Anterior cingulate cortex (tissue), 58 donors: ENCODE measurements at regions not wholly inside any gene's neighbourhood (a gene's known extent, or its start where the extent isn't known, plus 50 kb on each side); places are given as distances from the start of the nearest gene placed in this dataset.
"Not testable (repeated sequence)": the region's sequence is repeated elsewhere in the genome, so short reads cannot be mapped to it uniquely, and the experiment has no call there.

Experiments
- DNase-seq, 58 donors: peaks; one replicate each; lab custom pipeline; 2025; lab: John Stamatoyannopoulos, UW

DNA sequence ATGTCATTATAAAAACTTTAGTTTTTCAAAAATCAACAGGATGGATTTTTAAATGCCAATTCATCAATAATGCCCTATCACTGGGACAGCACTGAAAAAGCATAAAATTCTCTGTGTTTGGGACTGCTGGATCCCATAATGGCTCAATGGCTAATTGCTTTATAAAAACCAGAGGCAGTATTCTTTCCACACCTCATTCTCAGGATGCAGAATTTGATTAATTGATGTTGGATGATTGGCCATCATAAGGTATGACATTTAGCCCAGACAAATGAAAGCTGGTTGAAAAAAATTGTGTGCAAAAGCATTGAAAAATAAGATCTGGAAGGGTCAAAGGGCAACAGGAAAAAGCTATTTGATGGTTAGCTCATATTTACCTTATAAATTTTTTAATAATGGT is 362.2 kb upstream of the SNX7 start:
- DNase-seq = no peak

GRCh38 chr1:98298319-98298718 is 363.2 kb upstream of the SNX7 start:
- no peak for DNase-seq

DNA sequence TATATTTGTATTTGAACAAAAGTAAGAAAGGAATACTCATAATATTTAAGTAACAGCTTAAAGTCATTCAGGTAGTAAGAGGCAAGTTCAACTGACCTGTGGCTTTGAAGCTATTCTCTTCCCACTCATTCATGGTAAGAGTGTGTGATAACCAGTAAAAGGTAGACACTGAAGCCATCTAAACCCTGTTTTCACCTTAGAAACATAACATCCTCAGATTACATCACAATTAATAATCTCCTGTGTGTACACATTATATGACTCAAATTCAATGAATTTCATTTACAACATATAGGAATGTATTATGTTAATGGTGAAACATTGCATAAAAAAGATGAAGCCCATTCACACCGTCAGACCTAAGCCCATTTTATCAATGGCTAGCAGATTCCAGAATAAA is 364.8 kb upstream of the SNX7 start:
- no peak for DNase-seq

GRCh38 chr1:98294127-98294526 is 367.4 kb upstream of the SNX7 start:
- DNase-seq = no peak

- DNase-seq = no peak
Observed at GRCh38 chr1:98292994-98293393, 368.5 kb upstream of the SNX7 start.

DNA sequence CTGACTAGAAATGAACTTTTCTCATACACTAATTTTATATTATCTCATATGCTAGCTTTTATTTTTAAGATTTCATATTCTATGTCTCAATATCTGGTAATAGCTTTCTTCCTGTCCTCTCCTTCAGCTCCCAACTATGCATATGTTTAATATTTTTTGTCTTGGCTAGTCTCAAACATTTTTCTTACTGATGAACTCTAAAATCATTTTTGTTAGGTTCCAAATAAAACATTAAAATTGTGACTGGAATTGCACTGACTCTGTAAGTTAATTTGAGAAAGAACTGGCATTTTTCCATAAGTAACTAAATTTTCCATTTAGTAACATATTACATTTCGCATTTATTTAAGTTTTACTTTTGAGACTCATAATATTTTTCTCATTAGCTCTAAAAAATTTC is 368.5 kb upstream of the DPYD start:
- no peak for DNase-seq

DNA sequence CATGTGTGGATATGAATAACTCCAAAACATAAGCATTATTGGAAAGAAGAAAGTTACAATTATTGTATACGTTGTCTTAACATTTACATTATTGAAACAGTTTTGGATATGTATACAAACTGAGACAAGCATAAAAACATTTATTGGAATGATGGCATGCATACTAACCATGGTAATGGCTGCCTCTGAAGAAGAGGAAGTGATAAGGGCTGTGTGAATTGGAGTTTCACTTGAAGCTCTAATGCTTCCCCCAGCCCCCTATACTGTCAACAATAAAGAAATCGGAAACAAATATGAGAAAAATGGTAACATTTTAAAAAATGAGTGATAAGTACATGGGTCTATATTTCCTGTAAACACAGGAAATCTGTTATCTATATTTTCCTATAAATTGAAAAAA is 367.7 kb upstream of the DPYD start:
- no peak for DNase-seq

- DNase-seq = no peak
Observed at GRCh38 chr1:98287626-98288025, 366.8 kb upstream of the DPYD start.

- no peak for DNase-seq
Observed at GRCh38 chr1:98286656-98287055, 365.8 kb upstream of the DPYD start.

DNA sequence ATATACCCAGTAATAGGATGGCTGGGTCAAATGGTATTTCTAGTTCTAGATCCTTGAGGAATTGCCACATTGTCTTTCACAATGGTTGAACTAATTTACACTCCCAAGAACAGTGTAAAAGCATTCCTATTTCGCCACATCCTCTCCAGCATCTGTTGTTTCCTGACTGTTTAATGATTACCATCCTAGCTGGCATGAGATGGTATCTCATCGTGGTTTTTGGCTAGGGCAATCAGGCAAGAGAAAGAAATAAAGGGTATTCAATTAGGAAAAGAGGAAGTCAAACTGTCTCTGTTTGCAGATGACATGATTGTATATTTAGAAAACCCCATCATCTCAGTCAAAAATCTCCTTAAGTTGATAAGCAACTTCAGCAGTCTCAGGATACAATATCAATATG is 364.5 kb upstream of the DPYD start:
- DNase-seq = not testable (repeated sequence)

GRCh38 chr1:98280049-98280448 is 359.2 kb upstream of the DPYD start:
- DNase-seq = no peak

- DNase-seq = no peak
Observed at GRCh38 chr1:98278055-98278454, 357.2 kb upstream of the DPYD start.

GRCh38 chr1:98277118-98277517 is 356.3 kb upstream of the DPYD start:
- no peak for DNase-seq

DNA sequence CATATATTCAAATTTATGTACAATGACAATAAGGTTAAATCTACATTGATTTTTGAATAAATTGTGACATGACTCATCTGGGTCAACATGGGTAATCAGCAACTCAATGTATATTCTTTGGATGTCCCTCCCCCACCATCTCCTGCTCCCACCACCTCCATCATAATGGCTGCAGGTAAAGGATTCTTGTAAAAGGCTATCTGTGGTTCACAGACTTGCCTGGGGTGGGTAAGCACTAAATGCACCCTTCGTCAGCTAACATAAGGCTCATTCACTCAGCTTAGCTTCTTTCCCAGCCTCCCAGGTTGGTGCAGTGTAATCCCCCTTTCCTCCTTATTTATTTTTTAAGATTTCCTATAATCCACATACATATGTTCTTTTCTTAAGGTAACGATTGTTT is 355.7 kb upstream of the DPYD start:
- no peak for DNase-seq

- no peak for DNase-seq
Observed at GRCh38 chr1:98268316-98268715, 347.5 kb upstream of the DPYD start.

DNA sequence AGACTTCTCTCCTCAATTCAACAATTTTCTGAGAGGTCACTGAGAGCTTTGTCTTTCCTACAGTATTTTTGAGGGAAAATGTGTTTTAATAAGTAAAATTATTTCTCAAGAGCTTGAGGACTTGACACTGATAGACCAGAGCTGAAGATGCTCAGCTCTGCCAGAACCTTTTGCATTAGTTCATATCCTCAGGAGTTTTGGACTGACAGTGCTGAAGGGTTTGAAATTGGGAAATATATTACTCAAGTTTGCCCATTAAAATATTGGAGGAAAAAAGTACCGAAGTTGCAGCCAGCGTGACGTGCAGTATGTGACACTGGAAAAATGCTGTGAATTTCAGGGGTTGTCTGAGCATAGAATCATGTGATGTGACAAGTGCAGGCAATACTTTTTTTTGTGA is 346.6 kb upstream of the DPYD start:
- no peak for DNase-seq

DNA sequence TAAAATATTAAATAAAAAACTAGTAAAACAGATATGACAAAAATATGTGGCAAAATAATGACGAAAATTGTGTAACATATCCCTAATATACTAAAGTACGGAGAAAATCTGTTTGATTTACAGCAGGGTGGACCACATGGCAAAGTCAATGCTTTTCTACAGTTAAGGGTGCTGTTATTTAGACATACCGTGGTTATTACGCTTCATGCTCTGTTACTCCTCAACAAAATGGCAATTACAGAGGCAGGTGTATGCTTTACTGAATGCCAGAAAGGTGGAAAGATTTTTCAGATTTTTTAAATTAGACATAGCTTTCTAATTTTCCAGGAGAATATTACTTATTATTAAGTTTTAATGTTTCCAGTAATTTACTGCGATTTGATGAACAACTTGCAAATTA is 343.9 kb upstream of the DPYD start:
- no peak for DNase-seq

- no peak for DNase-seq
Observed at GRCh38 chr1:98260839-98261238, 340.0 kb upstream of the DPYD start.

DNA sequence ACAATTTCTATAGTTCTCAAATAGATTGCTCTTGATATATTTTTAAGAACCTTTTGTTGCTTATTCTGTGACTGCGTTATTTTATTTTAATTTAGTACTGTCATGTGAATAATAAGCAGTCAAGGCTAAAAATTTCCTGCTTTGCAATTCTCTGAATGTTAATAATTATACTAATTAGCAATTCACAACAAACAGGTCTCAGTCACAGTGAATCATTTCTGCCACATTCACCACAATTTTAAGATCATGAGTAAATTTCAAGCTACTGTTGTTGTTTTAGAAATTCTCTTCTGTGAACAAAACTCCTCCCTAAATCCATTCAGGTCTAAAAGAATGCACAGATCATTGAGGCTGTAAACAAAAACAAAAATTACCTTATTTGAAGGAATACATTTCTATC is 339.6 kb upstream of the DPYD start:
- DNase-seq = no peak

DNA sequence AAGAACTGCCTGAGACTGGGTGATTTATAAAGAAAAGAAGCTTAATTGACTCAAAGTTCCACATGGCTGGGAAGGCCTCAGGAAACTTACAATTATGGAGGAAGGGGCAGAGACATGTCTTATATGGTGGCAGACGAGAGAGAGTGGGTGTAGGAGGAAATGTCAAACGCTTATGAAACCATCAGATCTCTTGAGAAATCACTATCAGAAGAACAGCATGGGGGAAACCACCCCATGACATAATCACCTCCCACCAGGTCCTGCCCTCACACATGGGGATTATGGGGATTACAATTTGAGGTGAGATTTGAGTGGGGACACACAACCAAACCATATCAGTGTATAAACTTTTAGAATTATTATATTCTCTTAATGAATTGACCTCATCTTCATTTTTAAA is 335.9 kb upstream of the DPYD start:
- no peak for DNase-seq

- no peak for DNase-seq
Observed at GRCh38 chr1:98253145-98253544, 332.3 kb upstream of the DPYD start.

GRCh38 chr1:98251497-98251896 is 330.7 kb upstream of the DPYD start:
- no peak for DNase-seq

DNA sequence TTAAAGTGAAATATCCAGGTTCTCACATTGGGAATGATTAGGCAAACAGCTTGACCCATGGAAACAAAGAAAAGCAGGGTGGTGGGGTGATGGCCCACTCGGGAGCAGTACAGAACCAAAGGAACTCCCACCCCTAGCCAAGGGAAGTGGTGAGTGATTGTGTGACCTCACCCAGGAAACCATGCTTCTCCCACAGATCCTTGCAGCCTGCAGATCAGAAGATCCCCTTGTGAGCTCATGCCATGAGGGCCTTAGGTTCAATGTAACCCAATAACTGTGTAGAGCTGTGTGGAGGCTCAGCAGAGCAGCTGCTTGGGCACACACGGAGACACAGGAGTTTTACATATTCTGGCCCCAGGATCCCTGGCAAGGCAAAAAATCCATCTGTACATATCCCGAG is 311.8 kb upstream of the DPYD start:
- DNase-seq = no peak

DNA sequence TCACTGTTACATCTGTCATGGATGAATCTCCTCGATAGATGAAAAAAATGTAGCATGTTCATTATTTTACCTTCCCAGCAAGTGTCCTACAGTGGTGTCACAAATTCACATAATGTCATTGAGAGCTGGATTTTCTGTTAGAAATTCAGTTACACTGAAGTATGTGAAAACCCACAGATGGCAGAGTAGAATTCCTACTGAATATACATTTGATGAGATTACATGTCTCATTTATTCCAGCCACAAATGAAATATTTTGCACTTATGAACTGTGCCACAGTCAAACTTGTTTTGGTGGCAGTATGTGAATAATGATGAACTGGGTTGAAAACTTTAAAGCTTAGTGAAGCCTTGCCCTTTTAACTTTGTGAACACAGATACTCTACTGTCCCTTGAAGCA is 301.9 kb upstream of the DPYD start:
- DNase-seq = no peak
